ENCODE measurements at regions not wholly inside any gene's neighbourhood (a gene's known extent, or its start where the extent isn't known, plus 50 kb on each side); places are given as distances from the start of the nearest gene placed in this dataset.

DNA sequence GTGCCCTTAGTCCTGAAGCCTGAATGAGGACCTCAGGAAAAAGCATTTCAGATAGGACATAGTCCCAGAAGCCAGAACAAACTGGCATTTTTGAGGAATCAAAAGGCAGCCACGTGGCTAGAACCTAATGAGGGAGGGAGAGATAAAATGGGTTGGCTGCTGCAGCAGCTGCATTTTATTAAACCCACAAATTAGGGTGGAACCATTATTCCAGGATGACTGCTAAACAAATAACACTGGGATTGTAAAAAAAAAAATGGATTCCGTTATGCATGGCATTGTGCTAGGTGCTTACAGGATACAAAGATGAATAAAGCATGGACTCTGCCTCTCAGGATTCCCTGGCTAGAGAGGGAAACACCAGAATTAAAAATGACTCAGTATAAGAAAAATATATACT, 141.5 kb downstream of the SATB1 start:
- no peak for TF ChIP-seq FOXA1 (IDR thresholded peaks at IDR 0.05)
- TF ChIP-seq L3MBTL2 (conservative IDR thresholded peaks at IDR 0.05), result no peak
- TF ChIP-seq FOXK2 (IDR thresholded peaks at IDR 0.05), result no peak
- TF ChIP-seq FOXM1 (IDR thresholded peaks at IDR 0.05; ENCODE audit: borderline replicate concordance), result no peak
- no peak for TF ChIP-seq ARNT (IDR thresholded peaks at IDR 0.05)
- no peak for TF ChIP-seq SUZ12 (IDR thresholded peaks at IDR 0.05)
- TF ChIP-seq BHLHE40 (IDR thresholded peaks at IDR 0.05; ENCODE audit: borderline replicate concordance), result no peak

Data from HEK293T (cell line).